WERI-Rb-1 (cell line): ENCODE measurements at regions not wholly inside any gene's neighbourhood (a gene's known extent, or its start where the extent isn't known, plus 50 kb on each side); places are given as distances from the start of the nearest gene placed in this dataset.
A peak's percentile ranks its signal among the peaks of the same experiment; 100 is the strongest.

Source experiments
- DNase-seq: peaks from one replicate; pipeline ENCODE4 v3.0.0-alpha.2; 2020
- H3K27ac ChIP-seq: fragments of 250-450 bp; sonication (Bioruptor Pico); 2 replicates; pipeline ENCODE4 v1.5.1; 2020; ENCODE audit warnings: mild to moderate bottlenecking, moderate library complexity
- H3K27me3 ChIP-seq: fragments of 250-450 bp; sonication (Bioruptor Pico); 2 replicates; pipeline ENCODE4 v1.5.1; 2021; ENCODE audit warnings: mild to moderate bottlenecking, low read depth, moderate library complexity; ENCODE audit not compliant: insufficient read depth, severe bottlenecking
- H3K36me3 ChIP-seq: fragments of 250-450 bp; sonication (Bioruptor Pico); 2 replicates; pipeline ENCODE4 v1.5.1; 2020; ENCODE audit warnings: mild to moderate bottlenecking, moderate library complexity
- H3K4me3 ChIP-seq: 2 replicates; pipeline ENCODE4 v1.5.1; 2011; ENCODE audit warnings: low read depth, mild to moderate bottlenecking, control low read depth, low read length
- H3K9me3 ChIP-seq: fragments of 250-450 bp; sonication (Bioruptor Pico); 2 replicates; pipeline ENCODE4 v1.5.1; 2021; ENCODE audit warnings: mild to moderate bottlenecking, moderate library complexity; ENCODE audit not compliant: severe bottlenecking
- TF ChIP-seq, protein P1 (sequence below): IDR thresholded peaks from 2 replicates; pipeline ENCODE4 v1.5.1; 2011; ENCODE audit warnings: low read depth, mild to moderate bottlenecking, control low read depth, inconsistent platforms, low read length

DNA sequence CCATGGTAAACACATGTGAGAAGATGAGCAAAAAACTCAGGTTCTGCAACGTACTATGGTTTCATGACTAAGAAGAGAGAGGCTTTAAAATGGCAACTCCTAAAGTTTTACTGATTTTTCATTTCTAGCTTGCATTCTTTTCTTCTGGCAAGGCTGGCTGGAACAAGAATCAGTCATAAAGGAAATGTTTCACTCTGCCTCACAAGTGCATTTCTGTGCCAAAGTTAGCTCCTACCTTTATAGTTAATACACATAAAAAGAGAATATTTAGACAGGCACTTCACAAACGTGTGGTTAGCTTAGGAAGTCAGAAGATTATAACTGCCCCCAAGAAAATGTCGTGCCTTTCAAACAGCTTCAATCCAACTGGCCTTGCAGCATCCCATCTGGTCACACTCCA, 417.1 kb upstream of the CDH11 start:
- H3K27ac ChIP-seq, result no peak overlapping the region
- H3K27me3 ChIP-seq, result no peaks in the 10 kb centered on the region
- no peak overlapping the region for H3K4me3 ChIP-seq
- TF ChIP-seq, protein P1, sequence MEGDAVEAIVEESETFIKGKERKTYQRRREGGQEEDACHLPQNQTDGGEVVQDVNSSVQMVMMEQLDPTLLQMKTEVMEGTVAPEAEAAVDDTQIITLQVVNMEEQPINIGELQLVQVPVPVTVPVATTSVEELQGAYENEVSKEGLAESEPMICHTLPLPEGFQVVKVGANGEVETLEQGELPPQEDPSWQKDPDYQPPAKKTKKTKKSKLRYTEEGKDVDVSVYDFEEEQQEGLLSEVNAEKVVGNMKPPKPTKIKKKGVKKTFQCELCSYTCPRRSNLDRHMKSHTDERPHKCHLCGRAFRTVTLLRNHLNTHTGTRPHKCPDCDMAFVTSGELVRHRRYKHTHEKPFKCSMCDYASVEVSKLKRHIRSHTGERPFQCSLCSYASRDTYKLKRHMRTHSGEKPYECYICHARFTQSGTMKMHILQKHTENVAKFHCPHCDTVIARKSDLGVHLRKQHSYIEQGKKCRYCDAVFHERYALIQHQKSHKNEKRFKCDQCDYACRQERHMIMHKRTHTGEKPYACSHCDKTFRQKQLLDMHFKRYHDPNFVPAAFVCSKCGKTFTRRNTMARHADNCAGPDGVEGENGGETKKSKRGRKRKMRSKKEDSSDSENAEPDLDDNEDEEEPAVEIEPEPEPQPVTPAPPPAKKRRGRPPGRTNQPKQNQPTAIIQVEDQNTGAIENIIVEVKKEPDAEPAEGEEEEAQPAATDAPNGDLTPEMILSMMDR, result no peak
- H3K36me3 ChIP-seq, result no peaks in the 10 kb centered on the region
- DNase-seq, result no peak
- no peaks in the 10 kb centered on the region for H3K9me3 ChIP-seq

DNA sequence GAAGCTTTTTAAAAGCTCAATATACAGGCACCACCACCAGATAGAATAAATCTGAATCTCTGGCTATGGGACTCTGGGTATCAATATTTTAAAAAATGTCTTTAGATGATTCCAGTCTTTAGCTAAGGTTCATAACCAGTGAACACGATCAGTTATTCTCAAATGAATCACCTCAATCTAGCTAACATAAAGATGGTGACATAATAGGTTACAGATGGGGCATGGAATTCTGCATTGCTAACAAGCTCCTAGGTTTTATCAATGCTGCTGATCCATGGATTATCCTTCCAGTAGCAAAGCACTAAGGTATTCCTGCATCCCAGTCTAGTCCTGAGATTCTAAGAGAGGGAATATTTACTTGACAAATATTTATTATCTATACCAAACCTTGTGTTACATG, 415.5 kb upstream of the CDH11 start:
- Histone ChIP-seq H3K27ac (no peak overlapping the region), H3K9me3 (no peaks in the 10 kb centered on the region), H3K27me3 (no peaks in the 10 kb centered on the region), H3K4me3 (no peak overlapping the region), H3K36me3 (no peaks in the 10 kb centered on the region)
- DNase-seq, result no peak
- TF ChIP-seq, protein P1, result no peak

DNA sequence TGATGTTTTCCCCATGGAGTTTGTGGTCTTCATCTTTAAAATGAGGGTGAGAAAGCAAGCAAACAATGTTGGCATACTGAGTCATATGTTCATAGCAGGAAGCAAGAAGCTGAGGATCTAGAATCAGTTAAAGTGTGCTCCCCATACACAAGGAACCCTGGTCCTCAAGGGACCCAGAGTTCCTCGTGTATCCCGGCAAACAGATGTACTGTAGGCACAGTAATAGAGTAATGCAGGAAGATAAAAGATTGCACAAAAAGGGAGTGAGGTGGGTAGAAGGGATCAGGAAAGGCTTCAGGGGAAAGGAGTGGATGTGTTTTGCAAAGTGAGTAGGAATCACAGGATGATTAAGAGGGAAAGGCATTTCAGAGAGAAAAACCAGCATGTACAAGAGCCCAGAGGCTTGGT, 412.3 kb upstream of the CDH11 start:
- Histone ChIP-seq H3K36me3 (no peaks in the 10 kb centered on the region), H3K27me3 (no peaks in the 10 kb centered on the region), H3K4me3 (no peak overlapping the region), H3K27ac (no peak overlapping the region), H3K9me3 (no peaks in the 10 kb centered on the region)
- TF ChIP-seq, protein P1, result no peak
- DNase-seq, result no peak

DNA sequence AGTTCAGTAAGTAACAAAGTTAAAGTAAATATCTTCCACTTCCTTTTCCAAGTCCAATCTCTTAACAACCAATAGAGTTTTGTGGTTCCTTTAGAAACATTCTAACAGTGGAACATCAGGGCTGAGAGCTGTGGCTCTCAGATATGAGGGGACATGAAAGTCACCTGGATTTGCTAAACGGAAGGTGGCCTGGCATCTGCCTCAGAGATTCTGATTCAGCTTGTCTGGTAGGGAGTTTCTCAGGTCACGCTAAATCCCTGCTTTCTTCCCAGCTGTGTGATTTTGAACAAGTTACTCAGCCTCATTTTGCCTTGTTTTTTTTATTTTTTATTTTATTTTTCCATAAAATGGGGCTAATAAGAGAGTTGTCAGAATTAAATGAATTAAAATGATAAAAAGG, 411.0 kb upstream of the CDH11 start:
- Histone ChIP-seq H3K4me3 (no peak overlapping the region), H3K27me3 (no peaks in the 10 kb centered on the region), H3K9me3 (no peaks in the 10 kb centered on the region), H3K27ac (no peak overlapping the region), H3K36me3 (no peaks in the 10 kb centered on the region)
- TF ChIP-seq, protein P1, result no peak
- DNase-seq, result peak; percentile 52

DNA sequence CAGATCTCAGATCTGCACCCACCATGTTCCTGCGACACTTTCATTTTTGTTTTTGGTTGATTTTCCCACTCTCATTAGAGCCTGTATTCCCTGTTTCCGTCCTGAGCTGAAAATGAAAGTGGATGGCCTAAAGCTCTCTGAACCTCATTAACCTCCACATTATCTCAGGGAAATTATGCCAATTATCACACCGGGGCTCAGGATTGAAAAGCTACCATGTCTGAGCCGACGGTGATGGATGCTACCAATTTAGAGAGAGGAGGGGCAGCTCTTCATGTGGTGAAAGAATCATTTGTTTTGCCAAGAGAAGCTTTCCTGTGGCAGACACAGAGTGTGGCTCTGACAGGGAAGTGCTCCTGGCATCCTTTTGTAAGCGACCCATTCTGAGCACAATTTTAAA, 410.4 kb upstream of the CDH11 start:
- Histone ChIP-seq H3K27ac (no peak overlapping the region), H3K27me3 (no peaks in the 10 kb centered on the region), H3K36me3 (no peaks in the 10 kb centered on the region), H3K9me3 (peaks cover 1% of the 10 kb centered on the region), H3K4me3 (no peak overlapping the region)
- TF ChIP-seq, protein P1, result no peak
- no peak for DNase-seq

DNA sequence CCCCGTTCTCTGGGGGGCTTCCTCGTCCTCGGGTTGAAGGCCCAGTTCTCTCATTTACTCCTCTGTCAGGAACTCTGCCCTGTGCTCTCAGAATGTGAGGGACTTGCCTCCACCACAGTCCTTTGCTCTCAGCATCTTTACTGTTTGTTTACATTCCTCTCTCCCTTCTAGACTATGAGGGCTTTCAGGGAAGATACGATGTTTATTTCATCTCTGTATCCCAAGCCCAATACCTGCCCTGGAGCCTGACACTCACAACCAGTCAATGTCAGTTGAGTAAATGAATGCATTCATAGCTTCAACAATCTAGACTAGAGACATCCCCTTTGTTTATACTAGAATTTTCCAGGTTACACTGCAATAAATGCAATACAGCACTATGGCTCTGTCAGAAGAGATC, 409.6 kb upstream of the CDH11 start:
- Histone ChIP-seq H3K36me3 (no peaks in the 10 kb centered on the region), H3K27ac (no peak overlapping the region), H3K27me3 (no peaks in the 10 kb centered on the region), H3K9me3 (peaks cover 7% of the 10 kb centered on the region), H3K4me3 (no peak overlapping the region)
- DNase-seq, result no peak
- TF ChIP-seq, protein P1, result no peak
